ENCODE measurements at regions not wholly inside any gene's neighbourhood (a gene's known extent, or its start where the extent isn't known, plus 50 kb on each side); places are given as distances from the start of the nearest gene placed in this dataset.
"Not testable (repeated sequence)": the region's sequence is repeated elsewhere in the genome, so short reads cannot be mapped to it uniquely, and the experiment has no call there.

- no peak overlapping the region for H3K4me3 ChIP-seq
Observed at GRCh38 chr2:155982135-155982534, 350.4 kb downstream of the NR4A2 start.

GRCh38 chr2:155980941-155981560, 351.5 kb downstream of the NR4A2 start:
- no peaks in the 10 kb centered on the region for H3K4me1 ChIP-seq
- no peak overlapping the region for H3K4me3 ChIP-seq
- no peak for TF ChIP-seq CTCF (IDR thresholded peaks at IDR 0.05)
- no peaks in the 10 kb centered on the region for H3K36me3 ChIP-seq
- DNase-seq (ENCODE audit: low spot score in 2 of 2), result no peak
- no peak overlapping the region for H3K27ac ChIP-seq
- no peaks in the 10 kb centered on the region for H3K27me3 ChIP-seq
- intact Hi-C loops (cut with DNase I), result no loop called here
- H3K9me3 ChIP-seq, result no peaks in the 10 kb centered on the region

More at GRCh38 chr2:155982135-155982534, 350.4 kb downstream of the NR4A2 start:
- H3K27ac ChIP-seq, result no peak overlapping the region
- H3K36me3 ChIP-seq, result no peaks in the 10 kb centered on the region
- H3K27me3 ChIP-seq, result no peaks in the 10 kb centered on the region
- no peak for DNase-seq (ENCODE audit: low spot score in 2 of 2)
- no peak for TF ChIP-seq CTCF (IDR thresholded peaks at IDR 0.05)
- H3K4me1 ChIP-seq, result no peaks in the 10 kb centered on the region
- intact Hi-C loops (cut with DNase I), result no loop called here
- no peaks in the 10 kb centered on the region for H3K9me3 ChIP-seq

- intact Hi-C loops (cut with DNase I), result no loop called here
- Histone ChIP-seq H3K9me3 (no peaks in the 10 kb centered on the region), H3K27me3 (no peaks in the 10 kb centered on the region), H3K27ac (no peak overlapping the region), H3K36me3 (no peaks in the 10 kb centered on the region), H3K4me3 (no peak overlapping the region), H3K4me1 (no peaks in the 10 kb centered on the region)
- TF ChIP-seq CTCF (IDR thresholded peaks at IDR 0.05), result no peak
- DNase-seq (ENCODE audit: low spot score in 2 of 2), result no peak
Observed at GRCh38 chr2:155975734-155976133, 356.8 kb downstream of the NR4A2 start.

- no peak for TF ChIP-seq CTCF (IDR thresholded peaks at IDR 0.05)
- H3K9me3 ChIP-seq, result no peaks in the 10 kb centered on the region
- DNase-seq (ENCODE audit: low spot score in 2 of 2), result no peak
- intact Hi-C loops (cut with DNase I), result no loop called here
- H3K27me3 ChIP-seq, result no peaks in the 10 kb centered on the region
- no peaks in the 10 kb centered on the region for H3K4me1 ChIP-seq
- no peaks in the 10 kb centered on the region for H3K36me3 ChIP-seq
- no peak overlapping the region for H3K27ac ChIP-seq
- H3K4me3 ChIP-seq, result no peak overlapping the region
Observed at GRCh38 chr2:155972916-155973315, 359.6 kb downstream of the NR4A2 start.

- DNase-seq (ENCODE audit: low spot score in 2 of 2); intact Hi-C loops (cut with DNase I); H3K4me1 ChIP-seq; H3K36me3 ChIP-seq; H3K4me3 ChIP-seq; H3K27ac ChIP-seq; H3K9me3 ChIP-seq; H3K27me3 ChIP-seq: not testable (repeated sequence)
Observed at GRCh38 chr2:155966064-155966471, 366.5 kb downstream of the NR4A2 start.

- H3K27ac ChIP-seq, result no peak overlapping the region
- no peaks in the 10 kb centered on the region for H3K9me3 ChIP-seq
- no peak overlapping the region for H3K4me3 ChIP-seq
- H3K36me3 ChIP-seq, result no peaks in the 10 kb centered on the region
- intact Hi-C loops (cut with DNase I), result no loop called here
- H3K4me1 ChIP-seq, result no peaks in the 10 kb centered on the region
- H3K27me3 ChIP-seq, result no peaks in the 10 kb centered on the region
- no peak for DNase-seq (ENCODE audit: low spot score in 2 of 2)
- TF ChIP-seq CTCF (IDR thresholded peaks at IDR 0.05), result no peak
Observed at GRCh38 chr2:155965415-155966063, 367.0 kb downstream of the NR4A2 start.
